Adrenal gland (tissue), 5 donors: ENCODE measurements at regions not wholly inside any gene's neighbourhood (a gene's known extent, or its start where the extent isn't known, plus 50 kb on each side); places are given as distances from the start of the nearest gene placed in this dataset.

Experiments used
- POLR2A ChIP-seq, 2 donors: fragments of 450-650 bp; IDR thresholded peaks; one replicate each; pipeline ENCODE4 v1.6.1; 2017; ENCODE audit warnings: antibody characterized with exemption in 2 of 2, mild to moderate bottlenecking in 2 of 2, moderate library complexity in 1 of 2
- TF ChIP-seq, protein P1 (sequence below), 6 experiments: fragments of 450-650 bp in 4 of 6; fragments of 200-600 bp in 2 of 6; sonication (generic) in 1 of 6; IDR thresholded peaks; 1 replicate in 5 of 6; 2 replicates in 1 of 6; pipeline versions ENCODE4 v1.5.1 to v1.8.0; 2016 to 2021; ENCODE audit warnings: antibody characterized with exemption in 6 of 6, mild to moderate bottlenecking in 2 of 6, moderate library complexity in 1 of 6
- donor health status: DM: no; HTN: no; CAD: no.

DNA sequence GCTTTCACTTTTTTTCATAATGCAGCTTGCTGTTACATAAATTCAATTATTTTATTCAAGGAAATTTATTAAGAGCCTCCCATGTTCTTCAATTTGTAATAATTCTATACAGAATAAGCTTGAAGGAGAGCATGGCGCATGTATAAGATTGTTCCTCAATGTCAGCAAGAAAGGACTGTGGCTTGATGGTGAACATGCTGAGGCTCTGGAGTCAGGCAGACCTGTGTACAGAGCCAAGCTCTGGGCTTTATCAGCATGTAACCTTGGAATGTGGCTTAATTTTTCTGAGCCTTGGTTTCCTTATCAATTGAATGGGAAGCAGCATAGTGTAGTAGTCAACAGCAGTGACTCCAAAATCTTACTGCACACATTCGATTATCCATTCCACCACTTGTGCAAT lies 92.4 kb downstream of the JRKL start:
- TF ChIP-seq POLR2A (IDR thresholded peaks at IDR 0.05) = no peak
- TF ChIP-seq, protein P1, sequence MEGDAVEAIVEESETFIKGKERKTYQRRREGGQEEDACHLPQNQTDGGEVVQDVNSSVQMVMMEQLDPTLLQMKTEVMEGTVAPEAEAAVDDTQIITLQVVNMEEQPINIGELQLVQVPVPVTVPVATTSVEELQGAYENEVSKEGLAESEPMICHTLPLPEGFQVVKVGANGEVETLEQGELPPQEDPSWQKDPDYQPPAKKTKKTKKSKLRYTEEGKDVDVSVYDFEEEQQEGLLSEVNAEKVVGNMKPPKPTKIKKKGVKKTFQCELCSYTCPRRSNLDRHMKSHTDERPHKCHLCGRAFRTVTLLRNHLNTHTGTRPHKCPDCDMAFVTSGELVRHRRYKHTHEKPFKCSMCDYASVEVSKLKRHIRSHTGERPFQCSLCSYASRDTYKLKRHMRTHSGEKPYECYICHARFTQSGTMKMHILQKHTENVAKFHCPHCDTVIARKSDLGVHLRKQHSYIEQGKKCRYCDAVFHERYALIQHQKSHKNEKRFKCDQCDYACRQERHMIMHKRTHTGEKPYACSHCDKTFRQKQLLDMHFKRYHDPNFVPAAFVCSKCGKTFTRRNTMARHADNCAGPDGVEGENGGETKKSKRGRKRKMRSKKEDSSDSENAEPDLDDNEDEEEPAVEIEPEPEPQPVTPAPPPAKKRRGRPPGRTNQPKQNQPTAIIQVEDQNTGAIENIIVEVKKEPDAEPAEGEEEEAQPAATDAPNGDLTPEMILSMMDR (IDR thresholded peaks at IDR 0.05) = no peak
